ENCODE measurements at regions not wholly inside any gene's neighbourhood (a gene's known extent, or its start where the extent isn't known, plus 50 kb on each side); places are given as distances from the start of the nearest gene placed in this dataset.

DNA sequence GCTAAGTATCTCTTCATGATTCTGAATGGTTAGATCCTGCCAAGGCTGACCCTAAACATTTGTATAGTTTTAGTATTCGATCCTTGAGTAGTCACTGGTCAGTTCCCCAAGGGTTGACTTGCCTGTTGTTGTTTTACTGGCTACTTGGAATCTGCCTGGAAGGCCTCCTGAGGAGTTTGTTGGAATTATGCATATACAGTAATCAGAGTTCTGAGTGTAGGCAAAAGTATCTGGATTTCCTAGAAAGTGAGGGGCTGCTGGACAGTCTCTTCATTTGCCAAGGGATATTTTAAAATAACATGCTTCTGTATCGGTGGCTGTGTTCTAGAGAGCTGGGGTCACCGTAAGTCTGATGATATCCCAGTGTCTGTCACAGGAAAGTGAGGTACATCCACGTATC is 333.2 kb upstream of the C2CD4B start:
- Histone ChIP-seq H3K9ac (ENCODE audit: low read length) (no peak overlapping the region), H3K27ac (ENCODE audit: low read length) (no peak overlapping the region), H3K36me3 (ENCODE audit: insufficient read depth, low read length) (no peaks in the 10 kb centered on the region), H3K4me2 (ENCODE audit: low read length) (no peak overlapping the region), H3F3A (ENCODE audit: insufficient read depth, low read length, poor library complexity, severe bottlenecking) (no peaks in the 10 kb centered on the region), H3K79me2 (replicated peaks; ENCODE audit: insufficient read depth, low read length) (no peaks in the 10 kb centered on the region), H3K9me3 (ENCODE audit: low read length) (no peaks in the 10 kb centered on the region), H2AFZ (ENCODE audit: low read depth, low read length) (no peak overlapping the region), H4K20me1 (ENCODE audit: insufficient read depth) (no peaks in the 10 kb centered on the region), H3K4me3 (ENCODE audit: low read length) (no peak overlapping the region), H3K27me3 (ENCODE audit: insufficient read depth, low read depth, low read length) (no peaks in the 10 kb centered on the region), H3K9me2 (ENCODE audit: insufficient read depth, low read length) (no peaks in the 10 kb centered on the region)
- no peak for TF ChIP-seq TAF1 (IDR thresholded peaks at IDR 0.05; ENCODE audit: low read depth)
- TF ChIP-seq, protein P1, sequence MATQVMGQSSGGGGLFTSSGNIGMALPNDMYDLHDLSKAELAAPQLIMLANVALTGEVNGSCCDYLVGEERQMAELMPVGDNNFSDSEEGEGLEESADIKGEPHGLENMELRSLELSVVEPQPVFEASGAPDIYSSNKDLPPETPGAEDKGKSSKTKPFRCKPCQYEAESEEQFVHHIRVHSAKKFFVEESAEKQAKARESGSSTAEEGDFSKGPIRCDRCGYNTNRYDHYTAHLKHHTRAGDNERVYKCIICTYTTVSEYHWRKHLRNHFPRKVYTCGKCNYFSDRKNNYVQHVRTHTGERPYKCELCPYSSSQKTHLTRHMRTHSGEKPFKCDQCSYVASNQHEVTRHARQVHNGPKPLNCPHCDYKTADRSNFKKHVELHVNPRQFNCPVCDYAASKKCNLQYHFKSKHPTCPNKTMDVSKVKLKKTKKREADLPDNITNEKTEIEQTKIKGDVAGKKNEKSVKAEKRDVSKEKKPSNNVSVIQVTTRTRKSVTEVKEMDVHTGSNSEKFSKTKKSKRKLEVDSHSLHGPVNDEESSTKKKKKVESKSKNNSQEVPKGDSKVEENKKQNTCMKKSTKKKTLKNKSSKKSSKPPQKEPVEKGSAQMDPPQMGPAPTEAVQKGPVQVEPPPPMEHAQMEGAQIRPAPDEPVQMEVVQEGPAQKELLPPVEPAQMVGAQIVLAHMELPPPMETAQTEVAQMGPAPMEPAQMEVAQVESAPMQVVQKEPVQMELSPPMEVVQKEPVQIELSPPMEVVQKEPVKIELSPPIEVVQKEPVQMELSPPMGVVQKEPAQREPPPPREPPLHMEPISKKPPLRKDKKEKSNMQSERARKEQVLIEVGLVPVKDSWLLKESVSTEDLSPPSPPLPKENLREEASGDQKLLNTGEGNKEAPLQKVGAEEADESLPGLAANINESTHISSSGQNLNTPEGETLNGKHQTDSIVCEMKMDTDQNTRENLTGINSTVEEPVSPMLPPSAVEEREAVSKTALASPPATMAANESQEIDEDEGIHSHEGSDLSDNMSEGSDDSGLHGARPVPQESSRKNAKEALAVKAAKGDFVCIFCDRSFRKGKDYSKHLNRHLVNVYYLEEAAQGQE (IDR thresholded peaks at IDR 0.05; ENCODE audit: borderline replicate concordance) = no peak
- no peak for TF ChIP-seq EZH2 (IDR thresholded peaks at IDR 0.05; ENCODE audit: borderline replicate concordance, insufficient read depth, low read length, poor library complexity, severe bottlenecking)
- no peak for TF ChIP-seq SMC3 (conservative IDR thresholded peaks at IDR 0.05; ENCODE audit: poor library complexity)
- TF ChIP-seq POLR2AphosphoS5 (IDR thresholded peaks at IDR 0.05) = no peak
- no peak for TF ChIP-seq EP300 (conservative IDR thresholded peaks at IDR 0.05; ENCODE audit: poor library complexity, severe bottlenecking)
- no peak for TF ChIP-seq RAD21 (conservative IDR thresholded peaks at IDR 0.05)

DNA sequence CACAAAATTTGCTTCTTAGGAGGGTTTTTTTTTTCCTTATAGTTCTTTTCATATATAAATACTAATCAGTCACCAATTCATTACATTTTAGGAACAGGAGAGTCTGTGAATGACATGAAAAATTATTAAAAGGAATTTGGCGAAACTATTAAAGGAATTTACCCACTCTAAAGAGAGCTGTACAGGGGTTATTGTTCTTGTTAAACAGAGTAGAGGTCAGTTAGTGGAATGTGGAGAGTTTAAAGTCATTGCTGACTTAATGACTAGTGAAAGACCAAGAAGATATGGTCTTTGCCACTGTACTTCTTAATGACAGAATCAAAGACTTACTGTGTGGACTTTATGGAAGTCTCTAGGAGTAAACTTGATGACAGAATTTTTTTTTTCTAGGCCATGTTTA is 333.6 kb upstream of the C2CD4B start:
- H2AFZ ChIP-seq (ENCODE audit: low read depth, low read length) = no peak overlapping the region
- H3K36me3 ChIP-seq (ENCODE audit: insufficient read depth, low read length) = no peaks in the 10 kb centered on the region
- no peaks in the 10 kb centered on the region for H3K79me2 ChIP-seq (replicated peaks; ENCODE audit: insufficient read depth, low read length)
- no peaks in the 10 kb centered on the region for H3K9me3 ChIP-seq (ENCODE audit: low read length)
- no peaks in the 10 kb centered on the region for H3K27me3 ChIP-seq (ENCODE audit: insufficient read depth, low read depth, low read length)
- TF ChIP-seq, protein P2, sequence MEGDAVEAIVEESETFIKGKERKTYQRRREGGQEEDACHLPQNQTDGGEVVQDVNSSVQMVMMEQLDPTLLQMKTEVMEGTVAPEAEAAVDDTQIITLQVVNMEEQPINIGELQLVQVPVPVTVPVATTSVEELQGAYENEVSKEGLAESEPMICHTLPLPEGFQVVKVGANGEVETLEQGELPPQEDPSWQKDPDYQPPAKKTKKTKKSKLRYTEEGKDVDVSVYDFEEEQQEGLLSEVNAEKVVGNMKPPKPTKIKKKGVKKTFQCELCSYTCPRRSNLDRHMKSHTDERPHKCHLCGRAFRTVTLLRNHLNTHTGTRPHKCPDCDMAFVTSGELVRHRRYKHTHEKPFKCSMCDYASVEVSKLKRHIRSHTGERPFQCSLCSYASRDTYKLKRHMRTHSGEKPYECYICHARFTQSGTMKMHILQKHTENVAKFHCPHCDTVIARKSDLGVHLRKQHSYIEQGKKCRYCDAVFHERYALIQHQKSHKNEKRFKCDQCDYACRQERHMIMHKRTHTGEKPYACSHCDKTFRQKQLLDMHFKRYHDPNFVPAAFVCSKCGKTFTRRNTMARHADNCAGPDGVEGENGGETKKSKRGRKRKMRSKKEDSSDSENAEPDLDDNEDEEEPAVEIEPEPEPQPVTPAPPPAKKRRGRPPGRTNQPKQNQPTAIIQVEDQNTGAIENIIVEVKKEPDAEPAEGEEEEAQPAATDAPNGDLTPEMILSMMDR (IDR thresholded peaks at IDR 0.05; ENCODE audit: poor library complexity, severe bottlenecking) = no peak
- TF ChIP-seq EP300 (conservative IDR thresholded peaks at IDR 0.05; ENCODE audit: poor library complexity, severe bottlenecking) (no peak), EZH2 (IDR thresholded peaks at IDR 0.05; ENCODE audit: borderline replicate concordance, insufficient read depth, low read length, poor library complexity, severe bottlenecking) (no peak)
- no peak overlapping the region for H3K4me3 ChIP-seq (ENCODE audit: low read length)
- no peaks in the 10 kb centered on the region for H3K9me2 ChIP-seq (ENCODE audit: insufficient read depth, low read length)
- no peak overlapping the region for H3K4me2 ChIP-seq (ENCODE audit: low read length)
- no peaks in the 10 kb centered on the region for H3F3A ChIP-seq (ENCODE audit: insufficient read depth, low read length, poor library complexity, severe bottlenecking)
- no peak overlapping the region for H3K27ac ChIP-seq (ENCODE audit: low read length)
- H4K20me1 ChIP-seq (ENCODE audit: insufficient read depth) = no peaks in the 10 kb centered on the region
- no peak overlapping the region for H3K9ac ChIP-seq (ENCODE audit: low read length)

DNA sequence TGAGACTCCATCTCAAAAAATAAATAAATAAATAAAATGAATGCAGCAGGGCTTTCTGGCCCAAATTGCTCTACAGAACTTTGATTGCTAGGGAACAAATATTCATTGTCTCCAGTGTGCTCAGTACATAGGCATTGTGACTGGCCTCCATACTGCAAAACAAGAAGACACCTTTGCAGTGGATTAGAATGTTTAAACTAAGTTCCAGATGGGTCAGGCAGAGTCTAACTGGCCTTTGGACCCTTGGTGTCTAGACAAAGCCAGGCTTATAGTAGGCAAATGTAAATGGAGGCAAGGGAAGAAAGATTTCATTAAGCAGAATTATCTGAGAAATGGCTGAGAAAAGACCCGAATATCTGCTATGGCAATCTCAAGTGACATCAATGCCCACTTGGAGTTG is 335.2 kb upstream of the C2CD4B start:
- H3K79me2 ChIP-seq (replicated peaks; ENCODE audit: insufficient read depth, low read length) = no peaks in the 10 kb centered on the region
- H3K36me3 ChIP-seq (ENCODE audit: insufficient read depth, low read length) = no peaks in the 10 kb centered on the region
- no peak for TF ChIP-seq RAD21 (conservative IDR thresholded peaks at IDR 0.05)
- TF ChIP-seq EP300 (conservative IDR thresholded peaks at IDR 0.05; ENCODE audit: poor library complexity, severe bottlenecking) = no peak
- TF ChIP-seq, protein P2 (IDR thresholded peaks at IDR 0.05; ENCODE audit: poor library complexity, severe bottlenecking) = no peak
- TF ChIP-seq SMC3 (conservative IDR thresholded peaks at IDR 0.05; ENCODE audit: poor library complexity) = no peak
- no peak for TF ChIP-seq EZH2 (IDR thresholded peaks at IDR 0.05; ENCODE audit: borderline replicate concordance, insufficient read depth, low read length, poor library complexity, severe bottlenecking)
- TF ChIP-seq, protein P1 (IDR thresholded peaks at IDR 0.05; ENCODE audit: borderline replicate concordance) = no peak
- no peak for TF ChIP-seq MXI1 (conservative IDR thresholded peaks at IDR 0.05; ENCODE audit: poor library complexity, severe bottlenecking)
- no peak for TF ChIP-seq POLR2AphosphoS5 (IDR thresholded peaks at IDR 0.05)
- TF ChIP-seq TAF1 (IDR thresholded peaks at IDR 0.05; ENCODE audit: low read depth) = no peak
- H2AFZ ChIP-seq (ENCODE audit: low read depth, low read length) = no peak overlapping the region
- no peaks in the 10 kb centered on the region for H3K9me2 ChIP-seq (ENCODE audit: insufficient read depth, low read length)
- no peak overlapping the region for H3K4me3 ChIP-seq (ENCODE audit: low read length)
- H4K20me1 ChIP-seq (ENCODE audit: insufficient read depth) = no peaks in the 10 kb centered on the region
- no peak overlapping the region for H3K4me2 ChIP-seq (ENCODE audit: low read length)
- H3K9ac ChIP-seq (ENCODE audit: low read length) = no peak overlapping the region
- H3K27ac ChIP-seq (ENCODE audit: low read length) = no peak overlapping the region
- H3K27me3 ChIP-seq (ENCODE audit: insufficient read depth, low read depth, low read length) = no peaks in the 10 kb centered on the region
- no peaks in the 10 kb centered on the region for H3F3A ChIP-seq (ENCODE audit: insufficient read depth, low read length, poor library complexity, severe bottlenecking)
- H3K9me3 ChIP-seq (ENCODE audit: low read length) = no peaks in the 10 kb centered on the region
